SJSA1 (cell line): ENCODE measurements at regions not wholly inside any gene's neighbourhood (a gene's known extent, or its start where the extent isn't known, plus 50 kb on each side); places are given as distances from the start of the nearest gene placed in this dataset.

Experiments used
- DNase-seq, 2 experiments: peaks; one replicate each; pipeline ENCODE4 v3.0.0-alpha.2; 2015 to 2020; ENCODE audit warnings: low spot score in 2 of 2, low read depth in 1 of 2
- H3K27ac ChIP-seq: fragments of 250-450 bp; sonication (Bioruptor Pico); 2 replicates; pipeline ENCODE4 v1.5.1; 2020; ENCODE audit warnings: mild to moderate bottlenecking, moderate library complexity
- H3K27me3 ChIP-seq: fragments of 250-450 bp; sonication (Bioruptor Pico); replicated peaks from 2 replicates; pipeline ENCODE4 v1.5.1; 2020; ENCODE audit warnings: mild to moderate bottlenecking, moderate library complexity
- H3K36me3 ChIP-seq: fragments of 250-450 bp; sonication (Bioruptor Pico); 2 replicates; pipeline ENCODE4 v1.5.1; 2020; ENCODE audit warnings: mild to moderate bottlenecking
- H3K4me1 ChIP-seq: fragments of 250-450 bp; sonication (Bioruptor Pico); replicated peaks from 2 replicates; pipeline ENCODE4 v1.6.1; 2021; ENCODE audit warnings: mild to moderate bottlenecking
- H3K4me3 ChIP-seq: fragments of 250-450 bp; sonication (Bioruptor Pico); 2 replicates; pipeline ENCODE4 v1.5.1; 2020; ENCODE audit warnings: mild to moderate bottlenecking
- H3K9me3 ChIP-seq: fragments of 250-450 bp; sonication (Bioruptor Pico); replicated peaks from 2 replicates; pipeline ENCODE4 v1.5.1; 2020; ENCODE audit warnings: mild to moderate bottlenecking

GRCh38 chr2:58853420-58853819 lies 612.3 kb upstream of the FANCL start:
- DNase-seq = peak in 1 of 2 experiments; percentile 5
- H3K27ac ChIP-seq = no peak overlapping the region
- H3K36me3 ChIP-seq = no peaks in the 10 kb centered on the region
- no peaks in the 10 kb centered on the region for H3K9me3 ChIP-seq
- no peaks in the 10 kb centered on the region for H3K27me3 ChIP-seq
- H3K4me1 ChIP-seq = no peaks in the 10 kb centered on the region
- H3K4me3 ChIP-seq = no peak overlapping the region

DNA sequence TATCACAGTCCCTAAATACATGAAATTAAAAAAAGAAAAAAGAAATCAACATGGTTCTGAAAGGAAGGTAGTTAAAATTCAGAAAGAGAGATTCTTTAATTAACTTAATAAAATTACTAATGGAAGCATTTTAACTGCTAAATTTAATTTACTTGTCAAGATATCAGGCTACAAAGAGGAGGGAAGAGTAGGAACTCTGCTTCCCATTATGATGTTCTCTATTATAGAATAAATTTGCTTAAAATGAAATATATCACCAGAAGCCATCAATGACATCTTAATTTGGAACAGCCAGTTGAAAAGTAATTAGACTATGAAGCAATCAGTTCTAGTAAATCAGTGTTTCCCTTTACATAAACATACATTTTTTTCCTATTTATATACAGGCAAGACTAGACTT lies 611.8 kb upstream of the FANCL start:
- H3K9me3 ChIP-seq = no peaks in the 10 kb centered on the region
- H3K27ac ChIP-seq = no peak overlapping the region
- no peaks in the 10 kb centered on the region for H3K4me1 ChIP-seq
- H3K4me3 ChIP-seq = no peak overlapping the region
- no peak for DNase-seq
- H3K36me3 ChIP-seq = no peaks in the 10 kb centered on the region
- no peaks in the 10 kb centered on the region for H3K27me3 ChIP-seq

GRCh38 chr2:58852243-58852642 lies 611.1 kb upstream of the FANCL start:
- no peaks in the 10 kb centered on the region for H3K36me3 ChIP-seq
- no peak for DNase-seq
- no peak overlapping the region for H3K4me3 ChIP-seq
- H3K27ac ChIP-seq = no peak overlapping the region
- no peaks in the 10 kb centered on the region for H3K4me1 ChIP-seq
- no peaks in the 10 kb centered on the region for H3K27me3 ChIP-seq
- no peaks in the 10 kb centered on the region for H3K9me3 ChIP-seq

- no peaks in the 10 kb centered on the region for H3K9me3 ChIP-seq
- no peak overlapping the region for H3K27ac ChIP-seq
- H3K27me3 ChIP-seq = no peaks in the 10 kb centered on the region
- no peaks in the 10 kb centered on the region for H3K36me3 ChIP-seq
- no peak overlapping the region for H3K4me3 ChIP-seq
- no peak for DNase-seq
- no peaks in the 10 kb centered on the region for H3K4me1 ChIP-seq
Measured at GRCh38 chr2:58851598-58851997, 610.5 kb upstream of the FANCL start.

DNA sequence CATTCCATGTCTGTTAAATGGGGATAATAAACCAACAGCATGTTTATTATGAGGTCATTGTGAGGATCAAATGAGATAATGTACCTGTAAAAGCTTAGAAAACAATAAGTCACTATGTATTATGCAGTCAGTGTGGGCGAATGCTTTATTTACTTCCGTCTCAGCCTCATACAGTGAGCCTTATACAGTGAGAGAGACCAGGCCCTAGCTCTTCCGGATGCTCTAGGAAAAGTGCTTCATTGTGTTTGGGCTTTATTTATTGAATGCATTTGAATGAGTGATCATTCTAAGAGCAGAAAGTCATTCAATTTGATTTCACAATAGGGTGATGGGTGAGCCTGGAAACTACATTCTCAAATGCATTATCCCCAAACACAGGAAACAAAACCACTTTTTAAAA lies 603.9 kb upstream of the FANCL start:
- no peak for DNase-seq

GRCh38 chr2:58842501-58843155 lies 601.5 kb upstream of the FANCL start:
- Histone ChIP-seq H3K27ac (no peak overlapping the region), H3K36me3 (no peaks in the 10 kb centered on the region), H3K27me3 (no peaks in the 10 kb centered on the region), H3K4me1 (no peaks in the 10 kb centered on the region), H3K9me3 (no peaks in the 10 kb centered on the region), H3K4me3 (no peak overlapping the region)
- no peak for DNase-seq

More for the DNA sequence above, 603.9 kb upstream of the FANCL start:
- no peak overlapping the region for H3K27ac ChIP-seq
- H3K4me1 ChIP-seq = no peaks in the 10 kb centered on the region
- no peaks in the 10 kb centered on the region for H3K36me3 ChIP-seq
- no peaks in the 10 kb centered on the region for H3K9me3 ChIP-seq
- no peaks in the 10 kb centered on the region for H3K27me3 ChIP-seq
- H3K4me3 ChIP-seq = no peak overlapping the region

GRCh38 chr2:58834404-58834803 lies 593.3 kb upstream of the FANCL start:
- no peak overlapping the region for H3K27ac ChIP-seq
- H3K4me1 ChIP-seq = no peaks in the 10 kb centered on the region
- no peak overlapping the region for H3K4me3 ChIP-seq
- DNase-seq = no peak
- H3K27me3 ChIP-seq = no peaks in the 10 kb centered on the region
- no peaks in the 10 kb centered on the region; the same call in 1 of the 2 replicates for H3K9me3 ChIP-seq
- no peaks in the 10 kb centered on the region for H3K36me3 ChIP-seq

DNA sequence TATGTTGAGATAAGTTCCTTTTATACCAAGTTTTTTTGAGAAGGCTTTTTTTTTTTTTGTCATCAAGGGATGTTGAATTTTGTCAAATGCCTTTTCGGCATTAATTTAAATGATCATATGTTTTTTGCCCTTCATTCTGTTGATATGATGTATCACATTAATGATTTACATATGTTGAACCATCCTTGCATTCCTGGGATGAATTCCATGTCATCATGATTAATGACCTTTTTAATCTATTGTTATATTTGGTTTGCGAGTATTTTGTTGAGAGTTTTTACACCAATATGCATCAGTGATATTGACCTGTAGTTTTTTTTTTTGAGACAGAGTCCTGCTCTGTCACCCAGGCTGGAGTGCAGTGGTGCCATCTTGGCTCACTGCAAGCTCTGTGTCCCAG lies 585.7 kb upstream of the FANCL start:
- Histone ChIP-seq H3K36me3 (no peaks in the 10 kb centered on the region), H3K27ac (no peak overlapping the region), H3K4me3 (no peak overlapping the region), H3K4me1 (no peaks in the 10 kb centered on the region), H3K27me3 (no peaks in the 10 kb centered on the region), H3K9me3 (no peaks in the 10 kb centered on the region)
- no peak for DNase-seq

DNA sequence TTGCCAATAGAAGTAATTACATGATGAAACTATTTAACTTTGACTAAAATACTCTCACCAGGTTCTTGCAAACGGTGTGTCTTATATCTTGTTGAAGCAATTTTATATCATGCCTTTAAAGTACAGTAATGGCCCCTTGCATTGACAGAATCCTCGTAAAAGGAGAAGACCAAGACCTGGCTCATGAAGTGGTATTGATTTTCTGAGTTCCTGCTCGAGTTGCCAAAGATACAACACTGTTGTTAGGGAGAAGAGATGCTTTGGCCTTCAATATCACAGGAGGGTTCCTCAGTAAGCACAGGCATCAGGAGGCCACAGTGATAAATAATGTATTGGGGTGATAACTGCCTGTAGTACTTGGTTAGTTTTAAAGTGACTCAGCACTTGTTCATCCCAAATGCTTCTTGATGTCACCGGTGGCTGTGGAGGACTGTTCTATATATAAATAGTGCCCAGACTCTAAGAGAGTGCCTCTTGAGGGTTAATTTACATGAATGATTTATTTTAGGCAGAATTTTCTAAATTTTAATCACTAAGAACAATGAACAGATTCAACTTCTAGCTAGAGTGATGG lies 571.7 kb upstream of the FANCL start:
- H3K4me1 ChIP-seq = no peaks in the 10 kb centered on the region
- H3K4me3 ChIP-seq = no peak overlapping the region
- no peak overlapping the region for H3K27ac ChIP-seq
- no peaks in the 10 kb centered on the region for H3K27me3 ChIP-seq
- DNase-seq = no peak
- H3K36me3 ChIP-seq = no peaks in the 10 kb centered on the region
- no peaks in the 10 kb centered on the region for H3K9me3 ChIP-seq

- DNase-seq = no peak
- Histone ChIP-seq H3K27ac (no peak overlapping the region), H3K27me3 (no peaks in the 10 kb centered on the region), H3K9me3 (no peaks in the 10 kb centered on the region), H3K4me1 (no peaks in the 10 kb centered on the region), H3K4me3 (no peak overlapping the region), H3K36me3 (no peaks in the 10 kb centered on the region)
Measured at GRCh38 chr2:58805126-58805525, 564.0 kb upstream of the FANCL start.

GRCh38 chr2:58803192-58803591 lies 562.1 kb upstream of the FANCL start:
- Histone ChIP-seq H3K4me3 (no peak overlapping the region), H3K9me3 (no peaks in the 10 kb centered on the region), H3K4me1 (no peaks in the 10 kb centered on the region), H3K36me3 (no peaks in the 10 kb centered on the region), H3K27me3 (no peaks in the 10 kb centered on the region), H3K27ac (no peak overlapping the region)
- DNase-seq = no peak

DNA sequence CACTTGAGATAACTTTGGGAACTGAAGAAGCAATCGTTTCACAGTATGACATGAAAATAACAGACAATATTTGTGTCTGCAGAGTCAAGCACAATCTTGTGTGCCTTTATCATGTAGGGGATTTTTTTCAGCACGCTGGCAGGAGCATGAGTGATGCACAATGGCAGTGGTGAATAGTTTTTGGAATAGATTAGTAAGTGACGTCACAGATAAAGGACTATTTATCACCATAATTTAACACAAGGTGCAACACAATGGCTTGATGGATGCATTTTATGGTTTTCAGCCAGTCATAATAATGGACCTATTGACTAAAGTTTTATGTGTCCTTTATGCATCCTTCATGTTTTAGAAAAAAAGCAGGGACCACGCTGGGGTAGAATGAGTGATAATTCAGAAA lies 559.8 kb upstream of the FANCL start:
- Histone ChIP-seq H3K9me3 (no peaks in the 10 kb centered on the region), H3K4me1 (no peaks in the 10 kb centered on the region), H3K27ac (no peak overlapping the region), H3K36me3 (no peaks in the 10 kb centered on the region), H3K27me3 (no peaks in the 10 kb centered on the region), H3K4me3 (no peak overlapping the region)
- DNase-seq = no peak

DNA sequence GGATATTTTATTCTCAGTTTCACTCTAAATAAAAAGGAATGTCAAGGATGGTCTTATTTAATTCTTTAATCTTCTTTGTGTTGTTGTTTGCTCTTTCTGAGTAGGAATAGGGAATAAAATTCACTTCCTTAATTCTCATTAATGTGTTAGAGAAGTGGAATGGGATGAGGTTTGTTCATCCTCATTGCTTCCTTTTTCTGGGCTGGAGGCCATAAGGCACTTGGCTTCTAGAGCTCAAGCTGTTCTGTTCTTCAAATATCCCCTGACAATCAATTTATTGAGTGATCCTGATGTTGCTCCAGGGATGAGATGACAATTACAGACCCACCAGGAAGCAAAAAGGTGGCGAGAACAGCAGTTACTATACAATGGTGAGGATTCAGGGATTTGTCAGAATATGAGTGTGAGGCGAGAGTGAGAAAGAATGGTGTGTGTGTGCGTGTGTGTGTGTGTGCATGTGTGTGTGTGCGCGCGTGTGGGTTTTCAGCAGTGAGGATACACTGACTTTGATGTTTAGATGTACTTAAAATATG lies 557.6 kb upstream of the FANCL start:
- Histone ChIP-seq H3K36me3 (no peaks in the 10 kb centered on the region), H3K9me3 (no peaks in the 10 kb centered on the region), H3K27me3 (no peaks in the 10 kb centered on the region), H3K4me3 (no peak overlapping the region), H3K4me1 (no peaks in the 10 kb centered on the region), H3K27ac (no peak overlapping the region)
- no peak for DNase-seq

DNA sequence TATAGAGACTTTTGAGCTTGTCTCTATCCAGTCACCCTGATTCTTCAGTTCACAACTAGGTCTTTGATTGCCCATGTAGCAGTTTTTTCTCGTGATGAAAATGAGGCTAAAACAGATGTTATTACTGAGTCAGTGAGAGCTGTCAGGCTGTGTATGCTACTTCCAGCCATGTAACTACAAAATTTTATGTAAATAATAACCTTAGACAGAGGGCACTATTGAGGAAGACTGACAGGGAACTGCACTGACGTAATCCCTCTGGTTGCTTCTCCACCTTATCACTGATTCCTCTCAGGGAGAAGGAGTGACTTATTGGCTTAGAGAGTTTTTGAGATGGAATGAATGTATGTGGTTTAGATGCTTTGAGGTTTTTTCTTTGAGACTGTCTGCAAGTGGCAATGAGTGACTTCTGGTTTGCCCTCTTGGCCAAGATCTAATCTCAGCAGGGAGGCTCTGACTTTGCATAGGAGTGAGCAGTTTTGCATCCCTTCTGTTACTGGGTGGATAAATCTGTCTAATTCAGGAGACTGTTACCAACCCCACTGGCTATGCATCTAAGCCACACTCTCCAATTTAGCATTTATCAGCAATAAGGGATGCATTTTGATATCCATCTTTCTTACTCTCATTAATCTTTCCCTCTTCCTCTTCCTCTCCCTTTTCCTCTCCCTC lies 555.2 kb upstream of the FANCL start:
- Histone ChIP-seq H3K27me3 (no peaks in the 10 kb centered on the region), H3K36me3 (no peaks in the 10 kb centered on the region), H3K27ac (no peak overlapping the region), H3K9me3 (no peaks in the 10 kb centered on the region), H3K4me3 (no peak overlapping the region), H3K4me1 (no peaks in the 10 kb centered on the region)
- DNase-seq = no peak
